ENCODE measurements at regions not wholly inside any gene's neighbourhood (a gene's known extent, or its start where the extent isn't known, plus 50 kb on each side); places are given as distances from the start of the nearest gene placed in this dataset.

GRCh38 chr5:89584339-89584956, 701.5 kb upstream of the MEF2C start:
- Histone ChIP-seq H3K9me3 (ENCODE audit: low read length) (peaks cover 3% of the 10 kb centered on the region), H4K20me1 (ENCODE audit: insufficient read depth) (no peaks in the 10 kb centered on the region), H2AFZ (ENCODE audit: low read depth, low read length) (no peak overlapping the region), H3K9me2 (ENCODE audit: insufficient read depth, low read length) (no peaks in the 10 kb centered on the region), H3K27me3 (ENCODE audit: insufficient read depth, low read depth, low read length) (no peaks in the 10 kb centered on the region), H3F3A (ENCODE audit: insufficient read depth, low read length, poor library complexity, severe bottlenecking) (no peaks in the 10 kb centered on the region), H3K27ac (ENCODE audit: low read length) (no peak overlapping the region), H3K79me2 (replicated peaks; ENCODE audit: insufficient read depth, low read length) (no peaks in the 10 kb centered on the region), H3K9ac (ENCODE audit: low read length) (no peak overlapping the region), H3K36me3 (ENCODE audit: insufficient read depth, low read length) (no peaks in the 10 kb centered on the region), H3K4me2 (ENCODE audit: low read length) (no peak overlapping the region), H3K4me3 (ENCODE audit: low read length) (no peak overlapping the region)
- no peak for TF ChIP-seq CTCF (IDR thresholded peaks at IDR 0.05; ENCODE audit: poor library complexity, severe bottlenecking)
- no peak for TF ChIP-seq REST (IDR thresholded peaks at IDR 0.05; ENCODE audit: borderline replicate concordance)
- no peak for TF ChIP-seq TAF1 (IDR thresholded peaks at IDR 0.05; ENCODE audit: low read depth)
- no peak for TF ChIP-seq SMC3 (conservative IDR thresholded peaks at IDR 0.05; ENCODE audit: poor library complexity)
- no peak for TF ChIP-seq MXI1 (conservative IDR thresholded peaks at IDR 0.05; ENCODE audit: poor library complexity, severe bottlenecking)
- TF ChIP-seq RAD21 (conservative IDR thresholded peaks at IDR 0.05), result no peak

- Histone ChIP-seq H3K27me3 (ENCODE audit: insufficient read depth, low read depth, low read length) (no peaks in the 10 kb centered on the region), H3F3A (ENCODE audit: insufficient read depth, low read length, poor library complexity, severe bottlenecking) (no peaks in the 10 kb centered on the region), H4K20me1 (ENCODE audit: insufficient read depth) (no peaks in the 10 kb centered on the region), H3K9me3 (ENCODE audit: low read length) (peaks cover 3% of the 10 kb centered on the region), H3K9ac (ENCODE audit: low read length) (no peak overlapping the region), H3K9me2 (ENCODE audit: insufficient read depth, low read length) (no peaks in the 10 kb centered on the region), H3K27ac (ENCODE audit: low read length) (no peak overlapping the region), H2AFZ (ENCODE audit: low read depth, low read length) (no peak overlapping the region), H3K36me3 (ENCODE audit: insufficient read depth, low read length) (no peaks in the 10 kb centered on the region), H3K4me3 (ENCODE audit: low read length) (no peak overlapping the region), H3K4me2 (ENCODE audit: low read length) (no peak overlapping the region), H3K79me2 (replicated peaks; ENCODE audit: insufficient read depth, low read length) (no peaks in the 10 kb centered on the region)
- TF ChIP-seq MXI1 (conservative IDR thresholded peaks at IDR 0.05; ENCODE audit: poor library complexity, severe bottlenecking) (no peak), TAF1 (IDR thresholded peaks at IDR 0.05; ENCODE audit: low read depth) (no peak), EZH2 (IDR thresholded peaks at IDR 0.05; ENCODE audit: borderline replicate concordance, insufficient read depth, low read length, poor library complexity, severe bottlenecking) (no peak), CTCF (IDR thresholded peaks at IDR 0.05; ENCODE audit: poor library complexity, severe bottlenecking) (no peak), POLR2AphosphoS5 (IDR thresholded peaks at IDR 0.05) (no peak), EP300 (conservative IDR thresholded peaks at IDR 0.05; ENCODE audit: poor library complexity, severe bottlenecking) (no peak), RAD21 (conservative IDR thresholded peaks at IDR 0.05) (no peak), SMC3 (conservative IDR thresholded peaks at IDR 0.05; ENCODE audit: poor library complexity) (no peak)
Observed at GRCh38 chr5:89583534-89583933, 700.5 kb upstream of the MEF2C start.

Measured in neural cell (in vitro differentiated cells).